SJSA1 (cell line): ENCODE measurements at regions not wholly inside any gene's neighbourhood (a gene's known extent, or its start where the extent isn't known, plus 50 kb on each side); places are given as distances from the start of the nearest gene placed in this dataset.
"Not testable (repeated sequence)": the region's sequence is repeated elsewhere in the genome, so short reads cannot be mapped to it uniquely, and the experiment has no call there.

Experiments
- DNase-seq, 2 experiments: peaks; one replicate each; pipeline ENCODE4 v3.0.0-alpha.2; 2015 to 2020; ENCODE audit warnings: low spot score in 2 of 2, low read depth in 1 of 2
- H3K27ac ChIP-seq: fragments of 250-450 bp; sonication (Bioruptor Pico); 2 replicates; pipeline ENCODE4 v1.5.1; 2020; ENCODE audit warnings: mild to moderate bottlenecking, moderate library complexity
- H3K27me3 ChIP-seq: fragments of 250-450 bp; sonication (Bioruptor Pico); replicated peaks from 2 replicates; pipeline ENCODE4 v1.5.1; 2020; ENCODE audit warnings: mild to moderate bottlenecking, moderate library complexity
- H3K36me3 ChIP-seq: fragments of 250-450 bp; sonication (Bioruptor Pico); 2 replicates; pipeline ENCODE4 v1.5.1; 2020; ENCODE audit warnings: mild to moderate bottlenecking
- H3K4me1 ChIP-seq: fragments of 250-450 bp; sonication (Bioruptor Pico); replicated peaks from 2 replicates; pipeline ENCODE4 v1.6.1; 2021; ENCODE audit warnings: mild to moderate bottlenecking
- H3K4me3 ChIP-seq: fragments of 250-450 bp; sonication (Bioruptor Pico); 2 replicates; pipeline ENCODE4 v1.5.1; 2020; ENCODE audit warnings: mild to moderate bottlenecking
- H3K9me3 ChIP-seq: fragments of 250-450 bp; sonication (Bioruptor Pico); replicated peaks from 2 replicates; pipeline ENCODE4 v1.5.1; 2020; ENCODE audit warnings: mild to moderate bottlenecking

DNA sequence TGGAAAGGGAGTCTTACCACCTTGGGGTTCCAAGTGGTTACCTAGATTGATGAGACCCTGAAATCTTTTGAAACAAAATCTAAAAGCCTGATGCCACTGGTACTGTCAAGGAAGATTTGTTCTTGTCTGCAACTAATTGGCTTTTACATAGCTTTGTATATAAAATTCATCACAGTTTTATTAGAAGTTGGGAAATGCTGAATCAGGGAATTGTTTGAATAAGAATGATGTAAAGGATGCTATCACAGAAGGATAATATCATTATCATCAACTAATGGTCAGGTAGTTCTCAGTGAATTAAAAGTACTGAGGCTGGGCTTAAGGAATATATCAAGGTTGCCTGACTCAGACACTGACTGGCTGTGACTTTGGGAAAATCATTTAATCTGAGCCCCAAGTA is 248.3 kb upstream of the STXBP6 start:
- H3K4me1 ChIP-seq: no peaks in the 10 kb centered on the region
- no peaks in the 10 kb centered on the region for H3K36me3 ChIP-seq
- H3K9me3 ChIP-seq: no peaks in the 10 kb centered on the region
- no peak overlapping the region for H3K27ac ChIP-seq
- no peak for DNase-seq
- no peak overlapping the region for H3K4me3 ChIP-seq
- no peaks in the 10 kb centered on the region for H3K27me3 ChIP-seq

DNA sequence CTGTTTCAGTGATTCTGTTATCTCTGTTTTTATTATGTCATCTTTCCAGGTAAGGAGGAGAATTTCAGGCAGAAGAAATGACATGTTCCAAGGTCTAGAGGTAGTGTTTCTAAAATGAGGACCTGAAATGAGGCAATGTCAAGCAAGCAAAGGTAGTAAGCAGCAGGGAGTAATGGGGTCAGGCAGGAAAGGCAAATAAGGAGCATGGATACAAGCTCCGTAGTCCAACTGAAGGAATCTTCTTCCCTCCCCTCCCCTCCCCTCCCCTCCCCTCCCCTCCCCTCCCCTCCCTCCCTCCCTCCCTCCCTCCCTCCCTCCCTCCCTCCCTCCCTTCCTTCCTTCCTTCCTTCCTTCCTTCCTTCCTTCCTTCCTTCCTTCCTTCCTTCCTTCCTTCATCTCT is 240.2 kb upstream of the STXBP6 start:
- H3K4me3 ChIP-seq, H3K4me1 ChIP-seq, H3K9me3 ChIP-seq, H3K27me3 ChIP-seq, DNase-seq, H3K36me3 ChIP-seq, H3K27ac ChIP-seq: not testable (repeated sequence)

DNA sequence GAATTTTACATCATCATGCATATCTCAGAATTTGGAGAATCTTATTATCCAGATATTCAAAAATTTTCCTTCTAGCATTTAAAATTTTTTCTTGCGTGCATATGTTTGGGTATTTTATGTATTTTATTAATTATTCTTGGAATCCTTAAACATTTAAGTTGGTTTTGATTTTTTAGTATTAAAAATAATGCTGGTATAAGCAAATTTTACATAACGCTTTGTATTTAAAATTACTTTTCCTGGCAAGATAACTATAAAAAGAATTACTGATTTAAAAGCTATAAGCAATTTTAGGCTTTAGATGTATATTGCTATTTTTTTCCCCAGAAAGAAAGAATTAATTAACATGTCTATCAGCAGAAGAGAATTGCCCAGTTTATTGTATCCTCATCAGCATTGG is 224.6 kb upstream of the STXBP6 start:
- no peaks in the 10 kb centered on the region for H3K36me3 ChIP-seq
- H3K27ac ChIP-seq: no peak overlapping the region
- no peak overlapping the region for H3K4me3 ChIP-seq
- H3K9me3 ChIP-seq: no peaks in the 10 kb centered on the region
- H3K4me1 ChIP-seq: no peaks in the 10 kb centered on the region
- no peak for DNase-seq
- no peaks in the 10 kb centered on the region for H3K27me3 ChIP-seq

DNA sequence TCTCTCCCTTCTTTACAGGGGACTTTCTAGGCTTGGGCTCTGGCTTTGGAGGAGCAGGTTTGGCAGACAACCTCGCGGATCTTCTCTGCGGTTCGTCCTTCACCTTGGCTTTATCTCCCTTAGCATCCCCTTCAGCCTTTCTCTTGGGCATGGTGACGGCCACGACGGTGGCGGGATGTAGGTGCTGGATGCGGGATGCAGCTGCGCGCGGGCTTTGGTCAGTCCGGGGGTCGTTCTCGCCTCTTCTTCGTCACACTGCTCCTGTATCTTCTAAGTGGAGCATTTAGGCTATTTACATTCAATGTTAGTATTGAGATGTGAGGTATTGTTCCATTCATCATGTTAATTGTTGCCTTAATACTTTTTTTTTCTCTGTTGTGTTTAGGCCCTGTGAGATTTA is 217.2 kb upstream of the STXBP6 start:
- Histone ChIP-seq H3K36me3 (no peaks in the 10 kb centered on the region), H3K4me3 (no peak overlapping the region), H3K27ac (no peak overlapping the region), H3K9me3 (no peaks in the 10 kb centered on the region), H3K4me1 (no peaks in the 10 kb centered on the region), H3K27me3 (no peaks in the 10 kb centered on the region)
- DNase-seq: no peak

DNA sequence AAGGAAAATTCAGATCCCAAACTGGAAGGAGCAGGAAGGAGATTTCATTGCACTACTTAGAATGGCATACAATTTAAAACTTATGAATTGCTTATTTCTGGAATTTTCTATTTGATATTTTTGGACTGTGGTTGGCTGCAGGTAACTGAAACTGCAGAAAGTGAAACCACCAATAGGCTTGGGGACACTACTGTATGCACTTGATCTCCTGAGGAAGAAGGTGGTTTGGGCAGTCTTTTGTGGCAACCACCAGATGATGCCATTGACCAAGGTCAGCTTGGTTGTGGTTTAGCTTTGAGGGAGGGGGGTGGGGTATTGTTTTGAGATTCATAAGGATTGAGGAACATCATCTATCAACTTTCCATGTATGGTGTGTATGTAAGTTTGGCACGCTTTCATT is 209.5 kb upstream of the STXBP6 start:
- Histone ChIP-seq H3K4me3 (no peak overlapping the region), H3K27me3 (no peaks in the 10 kb centered on the region), H3K36me3 (no peaks in the 10 kb centered on the region), H3K27ac (no peak overlapping the region), H3K9me3 (no peaks in the 10 kb centered on the region), H3K4me1 (no peaks in the 10 kb centered on the region)
- DNase-seq: no peak

DNA sequence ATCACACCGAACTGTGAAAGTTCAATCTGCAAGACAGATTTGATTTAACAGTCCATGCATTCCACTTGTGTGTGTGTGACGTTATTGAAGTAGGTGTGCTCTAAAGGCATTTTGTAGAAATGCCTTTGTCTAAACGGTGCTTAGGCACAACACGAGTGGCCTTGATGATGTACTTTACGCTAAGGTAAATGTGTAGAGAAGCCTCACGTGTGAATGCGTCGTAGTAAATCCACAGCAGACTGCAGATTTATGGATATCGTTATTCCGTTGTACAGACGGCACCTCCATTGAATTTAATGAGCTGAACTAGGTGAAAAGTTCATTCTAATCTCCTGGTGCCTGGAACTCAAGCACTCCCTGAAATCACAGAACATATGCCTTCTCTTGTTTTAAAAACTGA is 202.8 kb upstream of the STXBP6 start:
- Histone ChIP-seq H3K36me3 (no peaks in the 10 kb centered on the region), H3K27ac (no peak overlapping the region), H3K9me3 (no peaks in the 10 kb centered on the region), H3K4me1 (no peaks in the 10 kb centered on the region), H3K4me3 (no peak overlapping the region), H3K27me3 (no peaks in the 10 kb centered on the region)
- DNase-seq: no peak

DNA sequence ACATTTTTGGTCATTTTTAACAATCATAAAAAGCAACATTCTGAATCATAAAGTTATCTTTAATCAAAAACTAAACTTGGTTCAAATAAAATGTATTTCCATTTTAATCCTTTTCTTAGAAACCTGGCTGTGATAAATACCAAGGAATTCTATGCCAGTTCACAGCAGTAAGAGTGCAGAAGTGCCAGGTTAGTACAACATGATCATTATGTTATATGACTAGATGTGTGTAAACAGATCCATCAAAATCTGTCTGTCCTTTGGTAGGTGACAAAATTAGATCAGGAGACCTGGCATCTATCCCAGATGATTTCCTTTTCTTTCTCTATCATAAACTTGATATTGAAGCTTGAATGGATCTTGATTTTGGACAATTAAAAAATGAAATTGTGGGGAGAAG is 200.6 kb upstream of the STXBP6 start:
- Histone ChIP-seq H3K27ac (no peak overlapping the region), H3K4me1 (no peaks in the 10 kb centered on the region), H3K9me3 (no peaks in the 10 kb centered on the region), H3K36me3 (no peaks in the 10 kb centered on the region), H3K4me3 (no peak overlapping the region), H3K27me3 (no peaks in the 10 kb centered on the region)
- DNase-seq: no peak

DNA sequence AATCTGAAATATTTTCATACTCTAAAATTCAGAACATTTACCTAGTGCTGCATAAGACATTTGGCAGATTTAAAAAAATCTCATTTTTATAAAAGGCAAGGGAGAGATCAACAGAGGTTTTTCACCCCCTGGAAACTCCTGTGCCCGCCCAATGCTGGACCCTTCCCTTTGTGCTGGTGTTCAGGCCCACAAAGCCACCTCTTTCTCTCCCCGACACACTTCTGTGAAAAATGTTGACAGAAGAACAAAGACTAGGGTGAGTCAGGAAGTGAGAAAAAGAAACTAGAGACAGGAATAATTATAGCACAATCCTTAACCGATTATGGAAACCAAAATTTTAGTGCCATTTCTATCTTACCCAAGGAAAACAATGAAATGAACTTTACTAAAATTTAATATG is 197.7 kb upstream of the STXBP6 start:
- no peaks in the 10 kb centered on the region for H3K36me3 ChIP-seq
- no peaks in the 10 kb centered on the region for H3K27me3 ChIP-seq
- H3K27ac ChIP-seq: no peak overlapping the region
- H3K4me1 ChIP-seq: no peaks in the 10 kb centered on the region
- no peaks in the 10 kb centered on the region for H3K9me3 ChIP-seq
- DNase-seq: no peak
- no peak overlapping the region for H3K4me3 ChIP-seq

DNA sequence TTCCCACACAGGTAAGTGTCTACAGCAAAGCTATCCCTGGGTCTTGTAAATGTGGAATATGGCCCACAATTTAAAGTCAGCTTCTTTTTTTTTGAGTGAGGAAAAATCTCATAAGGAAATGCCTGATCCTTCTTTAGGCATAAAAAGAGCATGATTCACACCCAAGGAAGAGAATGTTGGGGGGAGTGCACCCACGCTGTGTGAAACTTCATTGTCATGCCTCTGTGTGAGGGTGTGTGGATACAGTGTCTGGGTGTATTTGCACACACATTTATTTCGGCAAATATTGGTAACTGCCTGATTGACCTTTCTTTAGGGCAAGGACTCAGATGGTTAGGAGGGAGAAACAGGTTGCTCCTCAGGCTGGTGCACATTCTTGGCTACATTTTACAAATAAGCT is 196.8 kb upstream of the STXBP6 start:
- Histone ChIP-seq H3K9me3 (no peaks in the 10 kb centered on the region), H3K27me3 (no peaks in the 10 kb centered on the region), H3K4me1 (no peaks in the 10 kb centered on the region), H3K4me3 (no peak overlapping the region), H3K27ac (no peak overlapping the region), H3K36me3 (no peaks in the 10 kb centered on the region)
- no peak for DNase-seq

DNA sequence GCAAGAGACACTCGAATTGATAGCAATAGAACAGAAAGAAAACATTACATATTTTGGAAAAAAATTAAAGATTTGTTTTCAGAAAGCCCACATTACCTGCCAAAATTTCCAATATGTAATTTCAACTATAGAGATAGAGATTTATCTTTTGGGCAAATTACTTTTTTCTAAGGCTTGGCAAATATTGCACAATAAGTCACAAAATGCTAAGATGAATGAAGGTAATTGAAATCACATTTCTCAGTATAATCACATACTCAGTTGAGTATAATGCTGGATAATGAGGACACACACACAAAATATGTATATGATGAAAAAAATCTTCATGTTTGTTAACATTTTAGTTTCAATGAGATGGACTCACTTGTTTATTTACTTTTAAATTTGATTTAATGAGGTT is 189.2 kb upstream of the STXBP6 start:
- Histone ChIP-seq H3K27me3 (no peaks in the 10 kb centered on the region), H3K36me3 (no peaks in the 10 kb centered on the region), H3K4me3 (no peak overlapping the region), H3K4me1 (no peaks in the 10 kb centered on the region), H3K9me3 (no peaks in the 10 kb centered on the region), H3K27ac (no peak overlapping the region)
- no peak for DNase-seq

DNA sequence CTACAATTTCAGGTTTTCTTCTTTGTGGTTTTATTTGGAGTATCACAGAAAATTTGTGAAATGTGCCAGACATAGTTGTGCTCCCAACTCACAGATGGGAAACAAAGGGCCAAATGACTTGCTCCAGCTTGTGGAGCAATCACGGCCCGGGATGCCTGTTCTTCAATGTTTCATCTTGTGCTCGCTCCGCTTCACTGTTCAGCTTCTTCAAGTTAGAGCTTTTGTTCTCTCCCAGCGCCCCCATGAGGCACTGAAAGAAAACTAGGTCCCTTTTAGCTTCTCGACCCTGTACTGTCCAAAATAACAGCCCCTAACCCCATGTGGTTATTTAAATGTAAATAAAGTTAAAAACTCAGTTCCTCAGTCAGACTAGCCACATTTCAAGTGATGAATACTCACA is 187.9 kb upstream of the STXBP6 start:
- no peaks in the 10 kb centered on the region for H3K27me3 ChIP-seq
- H3K4me1 ChIP-seq: no peaks in the 10 kb centered on the region
- no peaks in the 10 kb centered on the region for H3K36me3 ChIP-seq
- DNase-seq: no peak
- H3K27ac ChIP-seq: no peak overlapping the region
- no peak overlapping the region for H3K4me3 ChIP-seq
- H3K9me3 ChIP-seq: no peaks in the 10 kb centered on the region

DNA sequence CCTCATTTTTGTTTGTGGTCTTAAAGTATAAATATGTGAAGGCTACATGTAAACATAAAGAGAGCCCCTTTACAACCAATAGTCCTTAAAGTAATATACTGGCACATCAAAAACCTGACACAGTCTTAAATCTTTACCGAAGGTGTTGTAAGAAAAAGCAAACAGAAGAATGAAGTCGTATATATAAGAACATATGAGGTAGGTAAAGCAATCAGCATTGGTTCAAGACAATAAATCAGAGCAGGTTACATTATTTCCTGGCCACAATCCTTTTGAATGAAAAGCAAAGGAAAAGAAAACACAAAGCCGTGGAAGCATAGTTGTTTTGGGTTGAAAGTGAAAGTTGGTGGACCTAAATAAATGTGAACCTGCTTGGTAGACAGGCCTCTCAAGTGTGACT is 183.7 kb upstream of the STXBP6 start:
- Histone ChIP-seq H3K27ac (no peak overlapping the region), H3K9me3 (no peaks in the 10 kb centered on the region), H3K4me1 (no peaks in the 10 kb centered on the region), H3K27me3 (no peaks in the 10 kb centered on the region), H3K4me3 (no peak overlapping the region), H3K36me3 (no peaks in the 10 kb centered on the region)
- no peak for DNase-seq

DNA sequence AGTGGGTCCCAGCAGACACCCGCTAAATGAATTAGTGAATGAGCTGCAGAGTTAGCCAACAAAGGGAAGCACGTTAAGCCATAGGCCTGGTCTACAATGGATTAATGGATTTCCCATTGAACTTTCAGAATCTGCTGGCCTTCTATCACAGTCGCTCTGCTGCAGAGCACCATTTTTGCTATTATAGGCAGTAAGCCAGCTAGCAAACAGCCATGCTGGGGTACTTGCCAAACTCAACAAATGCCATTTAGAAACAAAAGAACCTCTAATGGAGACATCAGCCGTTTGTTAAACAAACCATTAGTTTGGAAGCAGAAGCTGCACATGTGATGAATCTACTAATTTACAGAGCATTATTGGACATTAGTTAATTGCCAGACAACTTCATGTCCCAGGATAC is 181.1 kb upstream of the STXBP6 start:
- H3K4me3 ChIP-seq: no peak overlapping the region
- DNase-seq: no peak
- H3K36me3 ChIP-seq: no peaks in the 10 kb centered on the region
- no peak overlapping the region for H3K27ac ChIP-seq
- no peaks in the 10 kb centered on the region for H3K4me1 ChIP-seq
- H3K27me3 ChIP-seq: no peaks in the 10 kb centered on the region
- no peaks in the 10 kb centered on the region for H3K9me3 ChIP-seq

DNA sequence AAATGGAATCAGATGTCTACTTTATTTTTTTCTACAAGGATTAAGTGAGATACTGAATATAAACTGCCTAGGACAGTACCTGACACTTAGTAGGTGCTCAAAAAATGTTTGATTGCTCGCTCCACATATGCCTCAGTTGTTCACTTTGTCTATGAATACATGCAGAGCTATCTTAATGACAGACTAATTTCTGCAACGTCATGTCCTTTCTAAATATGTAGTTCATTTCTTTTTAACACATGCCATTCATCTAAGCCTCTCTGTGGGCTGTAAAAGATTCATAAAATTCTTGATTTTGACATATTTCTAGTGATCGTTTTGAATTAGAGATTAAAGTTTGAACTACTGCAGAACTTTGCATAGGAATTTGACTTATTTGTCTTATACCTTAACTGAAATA is 176.3 kb upstream of the STXBP6 start:
- H3K36me3 ChIP-seq: no peaks in the 10 kb centered on the region
- H3K4me3 ChIP-seq: no peak overlapping the region
- no peak for DNase-seq
- no peaks in the 10 kb centered on the region for H3K4me1 ChIP-seq
- no peak overlapping the region for H3K27ac ChIP-seq
- H3K27me3 ChIP-seq: no peaks in the 10 kb centered on the region
- H3K9me3 ChIP-seq: no peaks in the 10 kb centered on the region

DNA sequence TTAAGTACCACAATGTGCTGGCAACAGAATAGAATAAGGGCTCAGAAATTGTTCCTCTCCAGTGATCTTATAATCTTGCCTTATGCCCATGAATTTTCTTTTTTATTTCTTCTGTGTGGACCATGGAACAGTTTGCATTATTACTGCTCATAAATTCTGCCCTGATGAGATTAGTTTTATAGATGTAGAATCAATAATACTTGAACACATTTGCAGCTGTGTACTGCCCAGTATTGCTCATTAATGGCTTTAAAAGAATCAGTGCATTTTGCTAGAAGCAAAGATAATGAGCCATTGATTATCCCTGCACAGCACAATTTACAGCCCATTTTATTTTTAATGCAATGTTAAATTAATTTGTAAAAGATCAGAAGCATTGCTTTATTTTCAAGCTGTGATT is 172.3 kb upstream of the STXBP6 start:
- Histone ChIP-seq H3K4me3 (no peak overlapping the region), H3K36me3 (no peaks in the 10 kb centered on the region), H3K27me3 (no peaks in the 10 kb centered on the region), H3K4me1 (no peaks in the 10 kb centered on the region), H3K27ac (no peak overlapping the region), H3K9me3 (no peaks in the 10 kb centered on the region)
- no peak for DNase-seq

DNA sequence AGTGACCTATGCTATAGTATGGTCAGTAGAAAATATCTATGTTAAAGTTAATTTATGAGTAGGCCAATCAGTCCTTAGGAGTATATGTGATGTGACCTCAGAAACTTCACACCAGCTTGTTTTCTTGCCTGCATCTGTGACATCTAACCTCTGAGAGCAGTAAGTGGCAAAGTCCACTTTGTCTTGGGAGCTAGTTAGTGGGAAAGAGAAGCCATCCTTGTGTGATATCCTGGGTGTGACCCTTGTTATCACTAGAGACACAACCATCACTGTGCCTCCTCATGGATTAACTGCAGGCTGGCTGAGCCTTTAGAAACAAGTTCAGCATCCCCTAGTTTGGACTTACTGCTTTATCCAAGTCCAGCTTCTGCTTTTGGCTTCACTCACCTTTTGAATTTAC is 170.6 kb upstream of the STXBP6 start:
- H3K27me3 ChIP-seq: no peaks in the 10 kb centered on the region
- DNase-seq: no peak
- no peaks in the 10 kb centered on the region for H3K9me3 ChIP-seq
- H3K4me1 ChIP-seq: no peaks in the 10 kb centered on the region
- no peak overlapping the region for H3K27ac ChIP-seq
- H3K4me3 ChIP-seq: no peak overlapping the region
- H3K36me3 ChIP-seq: no peaks in the 10 kb centered on the region
